Naive thymus-derived CD8-positive, alpha-beta T cell (primary cell): ENCODE measurements at regions not wholly inside any gene's neighbourhood (a gene's known extent, or its start where the extent isn't known, plus 50 kb on each side); places are given as distances from the start of the nearest gene placed in this dataset.
A peak's percentile ranks its signal among the peaks of the same experiment; 100 is the strongest.

Experiments
- ATAC-seq, 2 donors: fragments of 150-1000 bp; cut with Tn5 transposase in 1 of 2; sonication (Bioruptor Pico), chemical (Tn5 transposase) in 1 of 2; 1 replicate in 1 of 2; 2 replicates in 1 of 2; pipeline ENCODE4 v1.10.0; 2021; ENCODE audit warnings: mild to moderate bottlenecking in 2 of 2, moderate library complexity in 2 of 2
- POLR2A ChIA-PET: fragments of 350-600 bp; sonication (Branson Sonifier 250); formaldehyde crosslinking; loops from one replicate; lab custom pipeline; 2021; ENCODE audit warnings: antibody characterized with exemption; lab: Charles Lee
- DNase-seq, 10 donors: peaks; one replicate each; pipeline versions ENCODE4 v3.0.0 to v3.0.0-alpha.2; 2020 to 2022
- H3K27ac Mint-ChIP-seq, 10 donors: one replicate each; pipeline ENCODE4 v1.8.0; 2020 to 2022; ENCODE audit warnings: mild to moderate bottlenecking in 10 of 10, mixed read lengths in 10 of 10, moderate library complexity in 4 of 10, inconsistent platforms in 1 of 10
- H3K27me3 Mint-ChIP-seq, 5 donors: one replicate each; pipeline ENCODE4 v1.8.0; 2021 to 2022; ENCODE audit warnings: mixed read lengths in 5 of 5
- H3K36me3 Mint-ChIP-seq, 3 donors: one replicate each; pipeline ENCODE4 v1.8.0; 2020 to 2022; ENCODE audit warnings: mixed read lengths in 3 of 3, mild to moderate bottlenecking in 2 of 3, inconsistent platforms in 1 of 3
- H3K4me1 Mint-ChIP-seq, 4 donors: one replicate each; pipeline ENCODE4 v1.8.0; 2021 to 2022; ENCODE audit warnings: mixed read lengths in 4 of 4
- H3K4me3 Mint-ChIP-seq, 10 donors: one replicate each; pipeline ENCODE4 v1.8.0; 2020 to 2022; ENCODE audit warnings: mild to moderate bottlenecking in 10 of 10, mixed read lengths in 10 of 10, moderate library complexity in 6 of 10, inconsistent platforms in 1 of 10
- H3K9me3 Mint-ChIP-seq, 9 donors: one replicate each; pipeline ENCODE4 v1.8.0; 2020 to 2022; ENCODE audit warnings: mixed read lengths in 9 of 9, mild to moderate bottlenecking in 3 of 9, inconsistent platforms in 1 of 9, moderate library complexity in 1 of 9

- H3K27ac Mint-ChIP-seq = no peak overlapping the region
- ATAC-seq (no peak), DNase-seq (no peak)
- H3K36me3 Mint-ChIP-seq = no peaks in the 10 kb centered on the region
- H3K4me1 Mint-ChIP-seq = peaks cover 5 to 9% (median 7%) of the 10 kb centered on the region in 4 donors
- H3K9me3 Mint-ChIP-seq = no peaks in the 10 kb centered on the region
- POLR2A ChIA-PET = no interaction called here
- H3K4me3 Mint-ChIP-seq = no peak overlapping the region
- H3K27me3 Mint-ChIP-seq = peaks cover 0 to 8% (median 1%) of the 10 kb centered on the region in 5 donors
Measured at GRCh38 chr13:26968431-26969341, 202.9 kb downstream of the USP12 start.

- POLR2A ChIA-PET = interaction anchor here (1.0 kb wide), 1 partner anchor 58 kb away, joined by 3 read pairs; no protein-coding TSS in a partner anchor
- H3K27ac Mint-ChIP-seq = no peak overlapping the region
- H3K4me1 Mint-ChIP-seq = peaks cover 3 to 6% (median 4%) of the 10 kb centered on the region in 4 donors
- H3K4me3 Mint-ChIP-seq = no peak overlapping the region
- ATAC-seq = no peak
- no peak for DNase-seq
- H3K36me3 Mint-ChIP-seq = no peaks in the 10 kb centered on the region
- peaks cover 0 to 2% (median 0%) of the 10 kb centered on the region in 5 donors for H3K27me3 Mint-ChIP-seq
- H3K9me3 Mint-ChIP-seq = no peaks in the 10 kb centered on the region
Measured at GRCh38 chr13:26967119-26968038, 204.2 kb downstream of the USP12 start.

- Mint-ChIP-seq H3K9me3 (no peaks in the 10 kb centered on the region), H3K27me3 (peaks cover 0 to 2% (median 0%) of the 10 kb centered on the region in 5 donors), H3K27ac (no peak overlapping the region), H3K36me3 (no peaks in the 10 kb centered on the region), H3K4me3 (no peak overlapping the region), H3K4me1 (no peaks in the 10 kb centered on the region)
- POLR2A ChIA-PET = interaction anchor here (1.0 kb wide), 1 partner anchor 58 kb away, joined by 3 read pairs; no protein-coding TSS in a partner anchor
- ATAC-seq (no peak), DNase-seq (no peak)
Measured at GRCh38 chr13:26966701-26967080, 204.9 kb downstream of the USP12 start.

- no peak for ATAC-seq
- no peaks in the 10 kb centered on the region for H3K9me3 Mint-ChIP-seq
- H3K27me3 Mint-ChIP-seq = peaks cover 0 to 2% (median 0%) of the 10 kb centered on the region in 5 donors
- POLR2A ChIA-PET = interaction anchor here (1.0 kb wide), 1 partner anchor 59 kb away, joined by 3 read pairs; no protein-coding TSS in a partner anchor
- H3K4me1 Mint-ChIP-seq = no peaks in the 10 kb centered on the region
- no peak overlapping the region for H3K27ac Mint-ChIP-seq
- H3K4me3 Mint-ChIP-seq = no peak overlapping the region
- no peak for DNase-seq
- H3K36me3 Mint-ChIP-seq = no peaks in the 10 kb centered on the region
Measured at GRCh38 chr13:26965952-26966700, 205.5 kb downstream of the USP12 start.

- Mint-ChIP-seq H3K27ac (peak overlapping the region in 1 of 10 donors; percentile 39), H3K36me3 (no peaks in the 10 kb centered on the region), H3K4me1 (no peaks in the 10 kb centered on the region), H3K27me3 (peaks cover 0 to 2% (median 0%) of the 10 kb centered on the region in 5 donors), H3K9me3 (no peaks in the 10 kb centered on the region), H3K4me3 (no peak overlapping the region)
- ATAC-seq (no peak), DNase-seq (no peak)
- POLR2A ChIA-PET = no interaction called here
Measured at GRCh38 chr13:26964278-26965250, 204.0 kb upstream of the GPR12 start.

GRCh38 chr13:26962671-26963070 lies 202.1 kb upstream of the GPR12 start:
- no peak for ATAC-seq
- H3K4me3 Mint-ChIP-seq = no peak overlapping the region
- no peak overlapping the region for H3K27ac Mint-ChIP-seq
- H3K27me3 Mint-ChIP-seq = peaks cover 0 to 4% (median 0%) of the 10 kb centered on the region in 5 donors
- H3K9me3 Mint-ChIP-seq = no peaks in the 10 kb centered on the region
- DNase-seq = no peak
- POLR2A ChIA-PET = no interaction called here
- H3K4me1 Mint-ChIP-seq = no peaks in the 10 kb centered on the region
- H3K36me3 Mint-ChIP-seq = no peaks in the 10 kb centered on the region

- no peaks in the 10 kb centered on the region for H3K9me3 Mint-ChIP-seq
- H3K4me1 Mint-ChIP-seq = no peaks in the 10 kb centered on the region
- POLR2A ChIA-PET = no interaction called here
- no peak for ATAC-seq
- no peaks in the 10 kb centered on the region for H3K36me3 Mint-ChIP-seq
- H3K4me3 Mint-ChIP-seq = no peak overlapping the region
- DNase-seq = no peak
- peaks cover 0 to 6% (median 2%) of the 10 kb centered on the region in 5 donors for H3K27me3 Mint-ChIP-seq
- H3K27ac Mint-ChIP-seq = no peak overlapping the region
Measured at GRCh38 chr13:26961890-26962615, 201.5 kb upstream of the GPR12 start.

GRCh38 chr13:26957182-26957581 lies 196.6 kb upstream of the GPR12 start:
- Mint-ChIP-seq H3K9me3 (no peaks in the 10 kb centered on the region), H3K4me1 (no peaks in the 10 kb centered on the region), H3K27me3 (peaks cover 0 to 8% (median 3%) of the 10 kb centered on the region in 5 donors), H3K4me3 (no peak overlapping the region), H3K36me3 (no peaks in the 10 kb centered on the region), H3K27ac (no peak overlapping the region)
- no peak for ATAC-seq
- no peak for DNase-seq
- POLR2A ChIA-PET = no interaction called here

- Mint-ChIP-seq H3K9me3 (no peaks in the 10 kb centered on the region), H3K36me3 (no peaks in the 10 kb centered on the region), H3K27ac (no peak overlapping the region), H3K27me3 (peaks cover 0 to 8% (median 3%) of the 10 kb centered on the region in 5 donors), H3K4me3 (no peak overlapping the region), H3K4me1 (no peaks in the 10 kb centered on the region)
- no peak for ATAC-seq
- POLR2A ChIA-PET = no interaction called here
- DNase-seq = no peak
Measured at GRCh38 chr13:26956522-26957142, 196.0 kb upstream of the GPR12 start.

GRCh38 chr13:26954976-26955375 lies 194.4 kb upstream of the GPR12 start:
- no peak overlapping the region for H3K27ac Mint-ChIP-seq
- H3K27me3 Mint-ChIP-seq = peaks cover 0 to 8% (median 3%) of the 10 kb centered on the region in 5 donors
- no peaks in the 10 kb centered on the region for H3K9me3 Mint-ChIP-seq
- POLR2A ChIA-PET = no interaction called here
- H3K4me3 Mint-ChIP-seq = no peak overlapping the region
- ATAC-seq (no peak), DNase-seq (no peak)
- H3K4me1 Mint-ChIP-seq = no peaks in the 10 kb centered on the region
- no peaks in the 10 kb centered on the region for H3K36me3 Mint-ChIP-seq

GRCh38 chr13:26953291-26953690 lies 192.7 kb upstream of the GPR12 start:
- Mint-ChIP-seq H3K27me3 (peaks cover 0 to 8% (median 2%) of the 10 kb centered on the region in 5 donors), H3K27ac (no peak overlapping the region), H3K9me3 (no peaks in the 10 kb centered on the region), H3K36me3 (no peaks in the 10 kb centered on the region), H3K4me1 (no peaks in the 10 kb centered on the region), H3K4me3 (no peak overlapping the region)
- POLR2A ChIA-PET = no interaction called here
- no peak for ATAC-seq
- DNase-seq = no peak
